WTC11 (cell line): ENCODE measurements at regions not wholly inside any gene's neighbourhood (a gene's known extent, or its start where the extent isn't known, plus 50 kb on each side); places are given as distances from the start of the nearest gene placed in this dataset.
"Not testable (repeated sequence)": the region's sequence is repeated elsewhere in the genome, so short reads cannot be mapped to it uniquely, and the experiment has no call there.

Experiments used
- ATAC-seq: fragments of 200-7000 bp; cut with Tn5 transposase; 2 replicates; pipeline ENCODE4 v1.10.0; 2021; ENCODE audit warnings: mild to moderate bottlenecking, moderate library complexity
- CTCF ChIA-PET: fragments of 300-600 bp; sonication (Branson Sonifier 250); formaldehyde crosslinking; loops from one replicate; lab custom pipeline; 2021; ENCODE audit warnings: antibody characterized with exemption; lab: Charles Lee
- POLR2A ChIA-PET: fragments of 350-600 bp; sonication (Branson Sonifier 250); formaldehyde crosslinking; loops from one replicate; lab custom pipeline; 2021; ENCODE audit warnings: antibody characterized with exemption; lab: Charles Lee
- DNase-seq: peaks from one replicate; pipeline ENCODE4 v3.0.0; 2021; ENCODE audit warnings: low spot score
- H3K27ac Mint-ChIP-seq: 2 replicates; pipeline ENCODE4 v1.8.0; 2021; ENCODE audit warnings: mixed read lengths
- H3K27me3 Mint-ChIP-seq: 2 replicates; pipeline ENCODE4 v1.8.0; 2021; ENCODE audit warnings: low read depth, mild to moderate bottlenecking, moderate library complexity, mixed read lengths
- H3K36me3 Mint-ChIP-seq: 2 replicates; pipeline ENCODE4 v1.8.0; 2021; ENCODE audit warnings: mixed read lengths
- H3K4me1 Mint-ChIP-seq: 2 replicates; pipeline ENCODE4 v1.8.0; 2022; ENCODE audit warnings: mixed read lengths
- H3K4me3 Mint-ChIP-seq: 2 replicates; pipeline ENCODE4 v1.8.0; 2021; ENCODE audit warnings: mild to moderate bottlenecking, moderate library complexity, mixed read lengths
- H3K9me3 Mint-ChIP-seq: 2 replicates; pipeline ENCODE4 v1.8.0; 2021; ENCODE audit warnings: mixed read lengths
- CREM ChIP-seq: sonication (generic); formaldehyde crosslinking; IDR thresholded peaks from 2 replicates; pipeline ENCODE4 v1.8.1; 2022; ENCODE audit warnings: mild to moderate bottlenecking, missing genetic modification reagents, moderate library complexity
- ESRRA ChIP-seq: sonication (generic); formaldehyde crosslinking; IDR thresholded peaks from 2 replicates; pipeline ENCODE4 v1.8.1; 2022; ENCODE audit warnings: mild to moderate bottlenecking, missing genetic modification reagents, borderline replicate concordance
- ETV6 ChIP-seq: sonication (generic); formaldehyde crosslinking; IDR thresholded peaks from 2 replicates; pipeline ENCODE4 v1.8.1; 2022; ENCODE audit warnings: mild to moderate bottlenecking, missing genetic modification reagents
- FOXK1 ChIP-seq: sonication (generic); formaldehyde crosslinking; IDR thresholded peaks from 2 replicates; pipeline ENCODE4 v1.8.0; 2022; ENCODE audit warnings: mild to moderate bottlenecking, moderate library complexity, missing genetic modification reagents
- HMGA2 ChIP-seq: fragments of 250-450 bp; sonication (Bioruptor Pico); IDR thresholded peaks from 2 replicates; pipeline ENCODE4 v1.4.0; 2021; ENCODE audit warnings: mild to moderate bottlenecking, moderate library complexity
- JAZF1 ChIP-seq: fragments of 250-450 bp; sonication (Bioruptor Pico); IDR thresholded peaks from 2 replicates; pipeline ENCODE4 v1.9.0; 2021; ENCODE audit warnings: moderate library complexity, mild to moderate bottlenecking, inconsistent platforms
- KAT7 ChIP-seq: sonication (generic); formaldehyde crosslinking; IDR thresholded peaks from 2 replicates; pipeline ENCODE4 v1.8.1; 2023; ENCODE audit warnings: missing genetic modification reagents, mild to moderate bottlenecking, borderline replicate concordance
- NFATC4 ChIP-seq: fragments of 250-450 bp; sonication (Bioruptor Pico); IDR thresholded peaks from 2 replicates; pipeline ENCODE4 v1.9.0; 2021; ENCODE audit warnings: mild to moderate bottlenecking
- NFE2L1 ChIP-seq: sonication (generic); formaldehyde crosslinking; IDR thresholded peaks from 2 replicates; pipeline ENCODE4 v1.8.1; 2023; ENCODE audit warnings: missing genetic modification reagents
- NR2C2 ChIP-seq: sonication (generic); formaldehyde crosslinking; IDR thresholded peaks from 2 replicates; pipeline ENCODE4 v1.8.0; 2022; ENCODE audit warnings: mild to moderate bottlenecking, missing genetic modification reagents
- PRRX2 ChIP-seq: fragments of 250-450 bp; sonication (Bioruptor Pico); IDR thresholded peaks from 2 replicates; pipeline ENCODE4 v1.8.0; 2021; ENCODE audit warnings: mild to moderate bottlenecking
- SMAD4 ChIP-seq: sonication (generic); formaldehyde crosslinking; IDR thresholded peaks from 2 replicates; pipeline ENCODE4 v1.8.0; 2022; ENCODE audit warnings: mild to moderate bottlenecking, missing genetic modification reagents
- TEAD4 ChIP-seq: sonication (generic); formaldehyde crosslinking; IDR thresholded peaks from 2 replicates; pipeline ENCODE4 v1.8.0; 2022; ENCODE audit warnings: mild to moderate bottlenecking, missing genetic modification reagents
- TP53 ChIP-seq: sonication (generic); formaldehyde crosslinking; IDR thresholded peaks from 2 replicates; pipeline ENCODE4 v1.8.1; 2023; ENCODE audit warnings: mild to moderate bottlenecking, missing genetic modification reagents
- ZBTB21 ChIP-seq: sonication (generic); formaldehyde crosslinking; IDR thresholded peaks from 2 replicates; pipeline ENCODE4 v1.8.1; 2023; ENCODE audit warnings: mild to moderate bottlenecking, missing genetic modification reagents, borderline replicate concordance
- ZNF219 ChIP-seq: sonication (generic); formaldehyde crosslinking; IDR thresholded peaks from 2 replicates; pipeline ENCODE4 v1.8.0; 2023; ENCODE audit warnings: missing genetic modification reagents, mild to moderate bottlenecking, borderline replicate concordance
- TF ChIP-seq, protein P1 (sequence below): sonication (generic); formaldehyde crosslinking; IDR thresholded peaks from 2 replicates; pipeline ENCODE4 v1.8.0; 2023; ENCODE audit warnings: missing genetic modification reagents
- TF ChIP-seq, protein P2 (sequence below): sonication (generic); formaldehyde crosslinking; IDR thresholded peaks from 2 replicates; pipeline ENCODE4 v1.8.1; 2022; ENCODE audit warnings: low read depth, missing genetic modification reagents, borderline replicate concordance
- TF ChIP-seq, protein P3 (sequence below): fragments of 250-450 bp; sonication (Bioruptor Pico); IDR thresholded peaks from 2 replicates; pipeline ENCODE4 v1.9.0; 2021; ENCODE audit warnings: mild to moderate bottlenecking
- TF ChIP-seq, protein P4 (sequence below): sonication (generic); formaldehyde crosslinking; IDR thresholded peaks from 2 replicates; pipeline ENCODE4 v1.8.1; 2023; ENCODE audit warnings: mild to moderate bottlenecking, missing genetic modification reagents
- TF ChIP-seq, protein P5 (sequence below): sonication (generic); formaldehyde crosslinking; IDR thresholded peaks from 2 replicates; pipeline ENCODE4 v1.8.0; 2022; ENCODE audit warnings: mild to moderate bottlenecking, missing genetic modification reagents
- TF ChIP-seq, protein P6 (sequence below): sonication (generic); formaldehyde crosslinking; IDR thresholded peaks from 2 replicates; pipeline ENCODE4 v1.8.1; 2023; ENCODE audit warnings: mild to moderate bottlenecking, missing genetic modification reagents, moderate library complexity
- TF ChIP-seq, protein P7 (sequence below): sonication (generic); formaldehyde crosslinking; IDR thresholded peaks from 2 replicates; pipeline ENCODE4 v1.8.1; 2022; ENCODE audit warnings: mild to moderate bottlenecking, moderate library complexity, missing genetic modification reagents

DNA sequence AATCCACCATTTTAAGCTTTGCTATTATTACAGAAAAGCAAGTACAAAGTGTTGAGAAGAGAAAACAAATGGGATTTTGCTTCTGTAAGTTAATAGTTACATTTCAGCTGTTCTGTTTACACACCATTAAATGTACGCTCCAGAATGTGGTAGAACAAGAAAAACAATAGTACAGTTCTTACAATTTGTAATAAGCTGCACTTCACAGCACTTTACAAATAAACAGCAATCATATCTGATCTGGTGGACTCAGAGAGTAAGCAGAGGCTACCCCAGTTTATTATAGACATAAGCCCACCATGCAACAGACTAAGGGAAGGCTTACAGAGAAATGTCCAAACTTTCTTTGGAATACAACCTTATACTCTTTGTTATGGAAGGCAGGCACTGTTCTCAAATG, 126.4 kb downstream of the OXSM start:
- Mint-ChIP-seq H3K9me3 (no peaks in the 10 kb centered on the region), H3K4me1 (peaks cover 4% of the 10 kb centered on the region; the same call in 1 of the 2 replicates), H3K27me3 (no peaks in the 10 kb centered on the region), H3K27ac (no peak overlapping the region)
- ChIA-PET CTCF (no interaction called here), POLR2A (no interaction called here)
- DNase-seq, result no peak
- ATAC-seq, result no peak
- TF ChIP-seq CREM (CRISPR knock-in tag) (no peak), TP53 (CRISPR knock-in tag) (no peak), HMGA2 (CRISPR knock-in tag) (no peak), ESRRA (CRISPR knock-in tag) (no peak), FOXK1 (no peak), ZBTB21 (CRISPR knock-in tag) (no peak), TEAD4 (no peak), JAZF1 (CRISPR knock-in tag) (no peak), SMAD4 (CRISPR knock-in tag) (no peak), ZNF219 (CRISPR knock-in tag) (no peak)
- TF ChIP-seq, protein P1, sequence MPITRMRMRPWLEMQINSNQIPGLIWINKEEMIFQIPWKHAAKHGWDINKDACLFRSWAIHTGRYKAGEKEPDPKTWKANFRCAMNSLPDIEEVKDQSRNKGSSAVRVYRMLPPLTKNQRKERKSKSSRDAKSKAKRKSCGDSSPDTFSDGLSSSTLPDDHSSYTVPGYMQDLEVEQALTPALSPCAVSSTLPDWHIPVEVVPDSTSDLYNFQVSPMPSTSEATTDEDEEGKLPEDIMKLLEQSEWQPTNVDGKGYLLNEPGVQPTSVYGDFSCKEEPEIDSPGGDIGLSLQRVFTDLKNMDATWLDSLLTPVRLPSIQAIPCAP (CRISPR knock-in tag), result no peak
- TF ChIP-seq, protein P2, sequence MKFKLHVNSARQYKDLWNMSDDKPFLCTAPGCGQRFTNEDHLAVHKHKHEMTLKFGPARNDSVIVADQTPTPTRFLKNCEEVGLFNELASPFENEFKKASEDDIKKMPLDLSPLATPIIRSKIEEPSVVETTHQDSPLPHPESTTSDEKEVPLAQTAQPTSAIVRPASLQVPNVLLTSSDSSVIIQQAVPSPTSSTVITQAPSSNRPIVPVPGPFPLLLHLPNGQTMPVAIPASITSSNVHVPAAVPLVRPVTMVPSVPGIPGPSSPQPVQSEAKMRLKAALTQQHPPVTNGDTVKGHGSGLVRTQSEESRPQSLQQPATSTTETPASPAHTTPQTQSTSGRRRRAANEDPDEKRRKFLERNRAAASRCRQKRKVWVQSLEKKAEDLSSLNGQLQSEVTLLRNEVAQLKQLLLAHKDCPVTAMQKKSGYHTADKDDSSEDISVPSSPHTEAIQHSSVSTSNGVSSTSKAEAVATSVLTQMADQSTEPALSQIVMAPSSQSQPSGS (CRISPR knock-in tag), result no peak
- TF ChIP-seq, protein P3, sequence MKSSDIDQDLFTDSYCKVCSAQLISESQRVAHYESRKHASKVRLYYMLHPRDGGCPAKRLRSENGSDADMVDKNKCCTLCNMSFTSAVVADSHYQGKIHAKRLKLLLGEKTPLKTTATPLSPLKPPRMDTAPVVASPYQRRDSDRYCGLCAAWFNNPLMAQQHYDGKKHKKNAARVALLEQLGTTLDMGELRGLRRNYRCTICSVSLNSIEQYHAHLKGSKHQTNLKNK (CRISPR knock-in tag), result no peak
- TF ChIP-seq, protein P4, sequence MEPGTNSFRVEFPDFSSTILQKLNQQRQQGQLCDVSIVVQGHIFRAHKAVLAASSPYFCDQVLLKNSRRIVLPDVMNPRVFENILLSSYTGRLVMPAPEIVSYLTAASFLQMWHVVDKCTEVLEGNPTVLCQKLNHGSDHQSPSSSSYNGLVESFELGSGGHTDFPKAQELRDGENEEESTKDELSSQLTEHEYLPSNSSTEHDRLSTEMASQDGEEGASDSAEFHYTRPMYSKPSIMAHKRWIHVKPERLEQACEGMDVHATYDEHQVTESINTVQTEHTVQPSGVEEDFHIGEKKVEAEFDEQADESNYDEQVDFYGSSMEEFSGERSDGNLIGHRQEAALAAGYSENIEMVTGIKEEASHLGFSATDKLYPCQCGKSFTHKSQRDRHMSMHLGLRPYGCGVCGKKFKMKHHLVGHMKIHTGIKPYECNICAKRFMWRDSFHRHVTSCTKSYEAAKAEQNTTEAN (CRISPR knock-in tag), result no peak
- TF ChIP-seq, protein P5, sequence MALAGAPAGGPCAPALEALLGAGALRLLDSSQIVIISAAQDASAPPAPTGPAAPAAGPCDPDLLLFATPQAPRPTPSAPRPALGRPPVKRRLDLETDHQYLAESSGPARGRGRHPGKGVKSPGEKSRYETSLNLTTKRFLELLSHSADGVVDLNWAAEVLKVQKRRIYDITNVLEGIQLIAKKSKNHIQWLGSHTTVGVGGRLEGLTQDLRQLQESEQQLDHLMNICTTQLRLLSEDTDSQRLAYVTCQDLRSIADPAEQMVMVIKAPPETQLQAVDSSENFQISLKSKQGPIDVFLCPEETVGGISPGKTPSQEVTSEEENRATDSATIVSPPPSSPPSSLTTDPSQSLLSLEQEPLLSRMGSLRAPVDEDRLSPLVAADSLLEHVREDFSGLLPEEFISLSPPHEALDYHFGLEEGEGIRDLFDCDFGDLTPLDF (CRISPR knock-in tag), result no peak
- TF ChIP-seq, protein P6, sequence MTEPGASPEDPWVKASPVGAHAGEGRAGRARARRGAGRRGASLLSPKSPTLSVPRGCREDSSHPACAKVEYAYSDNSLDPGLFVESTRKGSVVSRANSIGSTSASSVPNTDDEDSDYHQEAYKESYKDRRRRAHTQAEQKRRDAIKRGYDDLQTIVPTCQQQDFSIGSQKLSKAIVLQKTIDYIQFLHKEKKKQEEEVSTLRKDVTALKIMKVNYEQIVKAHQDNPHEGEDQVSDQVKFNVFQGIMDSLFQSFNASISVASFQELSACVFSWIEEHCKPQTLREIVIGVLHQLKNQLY (CRISPR knock-in tag), result no peak
- TF ChIP-seq, all 79 proteins: peak for 0
- no peaks in the 10 kb centered on the region for H3K36me3 Mint-ChIP-seq
- no peak overlapping the region for H3K4me3 Mint-ChIP-seq

DNA sequence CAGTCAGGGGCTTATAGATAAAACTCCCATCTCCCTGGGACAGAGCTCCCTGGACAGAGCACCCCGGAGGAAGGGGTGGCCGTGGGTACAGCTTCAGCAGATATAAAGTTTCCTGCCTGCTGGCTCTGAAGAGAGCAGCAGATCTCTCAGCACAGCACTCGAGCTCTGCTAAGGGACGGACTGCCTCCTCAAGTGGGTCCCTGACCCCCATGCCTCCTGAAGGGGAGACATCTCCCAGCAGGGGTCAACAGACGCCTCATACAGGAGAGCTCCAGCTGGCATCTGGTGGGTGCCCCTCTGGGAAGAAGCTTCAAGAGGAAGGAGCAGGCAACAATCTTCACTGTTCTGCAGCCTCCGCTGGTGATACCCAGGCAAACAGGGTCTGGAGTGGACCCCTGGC, 142.1 kb downstream of the OXSM start:
- H3K4me3 Mint-ChIP-seq, H3K27ac Mint-ChIP-seq, ATAC-seq, DNase-seq, POLR2A ChIA-PET, H3K36me3 Mint-ChIP-seq, H3K4me1 Mint-ChIP-seq, H3K27me3 Mint-ChIP-seq, CTCF ChIA-PET: not testable (repeated sequence)
- peaks cover 21% of the 10 kb centered on the region for H3K9me3 Mint-ChIP-seq

DNA sequence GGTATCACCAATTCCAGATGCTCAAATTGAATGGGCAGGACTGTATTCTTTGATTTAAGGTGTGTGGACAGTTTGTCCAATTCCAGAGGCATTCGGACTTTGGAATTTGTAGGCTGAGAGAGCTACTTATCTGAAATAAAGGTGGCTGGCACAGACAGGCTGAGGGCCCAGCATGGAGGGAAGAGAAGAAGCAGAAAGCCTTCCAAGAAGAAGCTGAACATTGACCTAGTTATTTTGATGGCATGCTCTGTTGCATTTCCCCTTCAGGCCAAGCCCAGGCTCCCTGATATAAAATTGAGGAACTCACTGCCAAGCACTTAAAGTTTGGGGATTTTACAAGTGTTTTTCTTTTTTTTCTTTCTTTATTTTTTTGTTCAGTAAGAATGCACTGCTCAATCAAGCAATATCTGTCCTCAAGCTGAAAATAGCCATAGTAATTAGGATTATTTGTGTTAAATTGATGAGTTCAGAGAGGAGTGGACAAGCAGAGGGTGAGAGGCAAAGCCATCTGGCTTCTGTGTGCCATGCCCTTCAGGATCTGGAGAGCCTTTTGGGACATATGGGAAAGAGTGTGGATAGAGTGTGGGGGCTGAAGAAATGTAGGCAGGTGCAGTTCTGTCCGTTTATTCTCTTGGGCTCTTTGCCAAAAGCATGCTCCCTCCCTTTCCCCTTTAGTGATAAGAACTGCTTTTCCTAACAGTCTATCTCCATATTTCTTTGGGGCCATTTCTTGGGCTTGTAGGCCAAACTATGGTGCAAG, 148.9 kb downstream of the OXSM start:
- H3K4me3 Mint-ChIP-seq, result no peak overlapping the region
- TF ChIP-seq KAT7 (CRISPR knock-in tag) (no peak), HMGA2 (CRISPR knock-in tag) (no peak), NFATC4 (CRISPR knock-in tag) (no peak), PRRX2 (CRISPR knock-in tag) (no peak), NFE2L1 (no peak), NR2C2 (CRISPR knock-in tag) (no peak), ETV6 (CRISPR knock-in tag) (no peak)
- TF ChIP-seq, protein P7, sequence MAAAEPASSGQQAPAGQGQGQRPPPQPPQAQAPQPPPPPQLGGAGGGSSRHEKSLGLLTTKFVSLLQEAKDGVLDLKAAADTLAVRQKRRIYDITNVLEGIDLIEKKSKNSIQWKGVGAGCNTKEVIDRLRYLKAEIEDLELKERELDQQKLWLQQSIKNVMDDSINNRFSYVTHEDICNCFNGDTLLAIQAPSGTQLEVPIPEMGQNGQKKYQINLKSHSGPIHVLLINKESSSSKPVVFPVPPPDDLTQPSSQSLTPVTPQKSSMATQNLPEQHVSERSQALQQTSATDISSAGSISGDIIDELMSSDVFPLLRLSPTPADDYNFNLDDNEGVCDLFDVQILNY (CRISPR knock-in tag), result no peak
- TF ChIP-seq, protein P4 (CRISPR knock-in tag), result no peak

More for the DNA sequence above, 148.9 kb downstream of the OXSM start:
- Mint-ChIP-seq H3K36me3 (no peaks in the 10 kb centered on the region), H3K4me1 (no peaks in the 10 kb centered on the region), H3K9me3 (peaks cover 6% of the 10 kb centered on the region), H3K27ac (no peak overlapping the region), H3K27me3 (no peaks in the 10 kb centered on the region)
- ChIA-PET POLR2A (no interaction called here), CTCF (no interaction called here)
- DNase-seq, result no peak
- ATAC-seq, result no peak
